ENCODE measurements at regions not wholly inside any gene's neighbourhood (a gene's known extent, or its start where the extent isn't known, plus 50 kb on each side); places are given as distances from the start of the nearest gene placed in this dataset.

DNA sequence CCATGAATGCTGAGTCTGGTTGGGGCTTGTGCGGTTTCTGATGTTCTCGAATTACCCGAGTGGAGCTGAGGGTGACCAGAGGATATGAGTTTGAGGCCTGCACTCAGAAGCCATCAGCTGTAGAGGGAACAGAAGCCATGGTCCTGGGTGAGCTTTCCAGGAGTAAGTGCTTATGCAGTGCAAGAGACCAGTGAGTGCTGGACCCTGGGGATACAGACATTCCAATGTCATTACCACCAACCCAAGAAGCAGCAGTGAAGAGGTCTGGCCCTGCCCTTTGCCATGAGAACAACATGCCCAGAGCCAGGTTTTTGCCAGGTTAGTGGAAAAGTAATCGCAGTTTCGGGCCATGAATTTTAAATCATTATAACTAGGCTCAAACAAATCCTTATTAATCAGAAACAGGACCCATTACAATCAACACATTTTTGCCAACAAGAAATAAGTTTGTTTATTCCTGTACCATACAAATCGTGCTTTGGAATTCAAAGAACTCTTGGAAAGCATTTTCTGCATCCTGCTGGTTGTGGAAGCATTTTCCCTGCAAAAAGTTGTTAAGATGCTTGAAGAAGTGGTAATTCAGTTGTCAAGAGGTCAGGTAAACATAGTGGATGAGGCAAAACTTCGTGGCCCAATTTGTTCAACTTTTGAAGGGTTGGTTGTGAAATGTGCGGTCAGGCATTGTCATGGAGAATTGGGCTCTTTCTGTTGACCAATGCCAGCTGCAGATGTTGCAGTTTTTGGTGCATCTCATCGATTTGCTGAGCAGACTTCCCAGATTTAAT, 154.6 kb downstream of the SYK start:
- TF ChIP-seq POLR2A (IDR thresholded peaks at IDR 0.05), result no peak
- TF ChIP-seq, protein P1, sequence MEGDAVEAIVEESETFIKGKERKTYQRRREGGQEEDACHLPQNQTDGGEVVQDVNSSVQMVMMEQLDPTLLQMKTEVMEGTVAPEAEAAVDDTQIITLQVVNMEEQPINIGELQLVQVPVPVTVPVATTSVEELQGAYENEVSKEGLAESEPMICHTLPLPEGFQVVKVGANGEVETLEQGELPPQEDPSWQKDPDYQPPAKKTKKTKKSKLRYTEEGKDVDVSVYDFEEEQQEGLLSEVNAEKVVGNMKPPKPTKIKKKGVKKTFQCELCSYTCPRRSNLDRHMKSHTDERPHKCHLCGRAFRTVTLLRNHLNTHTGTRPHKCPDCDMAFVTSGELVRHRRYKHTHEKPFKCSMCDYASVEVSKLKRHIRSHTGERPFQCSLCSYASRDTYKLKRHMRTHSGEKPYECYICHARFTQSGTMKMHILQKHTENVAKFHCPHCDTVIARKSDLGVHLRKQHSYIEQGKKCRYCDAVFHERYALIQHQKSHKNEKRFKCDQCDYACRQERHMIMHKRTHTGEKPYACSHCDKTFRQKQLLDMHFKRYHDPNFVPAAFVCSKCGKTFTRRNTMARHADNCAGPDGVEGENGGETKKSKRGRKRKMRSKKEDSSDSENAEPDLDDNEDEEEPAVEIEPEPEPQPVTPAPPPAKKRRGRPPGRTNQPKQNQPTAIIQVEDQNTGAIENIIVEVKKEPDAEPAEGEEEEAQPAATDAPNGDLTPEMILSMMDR (IDR thresholded peaks at IDR 0.05), result no peak
